Vagina (tissue), 2 donors: ENCODE measurements at regions not wholly inside any gene's neighbourhood (a gene's known extent, or its start where the extent isn't known, plus 50 kb on each side); places are given as distances from the start of the nearest gene placed in this dataset.

Experiments
- DNase-seq, 2 donors: peaks; one replicate each; pipeline ENCODE4 v3.0.0-alpha.2; 2017; ENCODE audit errors: extremely low spot score in 2 of 2
- H3K27ac ChIP-seq: fragments of 200-600 bp; sonication (generic); one replicate; pipeline ENCODE4 v1.5.1; 2019
- H3K27me3 ChIP-seq: fragments of 200-600 bp; sonication (generic); one replicate; pipeline ENCODE4 v1.5.1; 2019
- H3K36me3 ChIP-seq, 2 donors: fragments of 200-600 bp; sonication (generic); one replicate each; pipeline ENCODE4 v1.5.1; 2017 to 2019
- H3K4me1 ChIP-seq: fragments of 200-600 bp; sonication (generic); one replicate; pipeline ENCODE4 v1.5.1; 2019
- H3K4me3 ChIP-seq, 2 donors: fragments of 200-600 bp; sonication (generic); 1 replicate in 1 of 2; 2 replicates in 1 of 2; pipeline ENCODE4 v1.5.1; 2016 to 2019
- H3K9me3 ChIP-seq: fragments of 200-600 bp; sonication (generic); one replicate; pipeline ENCODE4 v1.5.1; 2019
- POLR2A ChIP-seq, 2 donors: fragments of 450-650 bp; IDR thresholded peaks; one replicate each; pipeline ENCODE4 v1.6.1; 2017; ENCODE audit warnings: antibody characterized with exemption in 2 of 2, mild to moderate bottlenecking in 2 of 2, moderate library complexity in 2 of 2
- POLR2AphosphoS5 ChIP-seq, 2 donors: sonication (generic); formaldehyde crosslinking; IDR thresholded peaks; one replicate each; pipeline ENCODE4 v1.9.0; 2017; ENCODE audit warnings: antibody characterized with exemption in 2 of 2, mild to moderate bottlenecking in 2 of 2, low read depth in 1 of 2; ENCODE audit not compliant: insufficient read depth in 1 of 2
- intact Hi-C: fragments of 100-400 bp; cut with DNase I; formaldehyde crosslinking; loops from one replicate; pipeline ENCODE4 v1.15.1; 2023
- TF ChIP-seq, protein P1 (sequence below), 3 experiments: fragments of 450-650 bp in 2 of 3; fragments of 200-600 bp in 1 of 3; sonication (generic) in 1 of 3; IDR thresholded peaks; one replicate each; pipeline ENCODE4 v1.5.1; 2017 to 2019; ENCODE audit warnings: antibody characterized with exemption in 3 of 3, mild to moderate bottlenecking in 2 of 3, moderate library complexity in 2 of 3

DNA sequence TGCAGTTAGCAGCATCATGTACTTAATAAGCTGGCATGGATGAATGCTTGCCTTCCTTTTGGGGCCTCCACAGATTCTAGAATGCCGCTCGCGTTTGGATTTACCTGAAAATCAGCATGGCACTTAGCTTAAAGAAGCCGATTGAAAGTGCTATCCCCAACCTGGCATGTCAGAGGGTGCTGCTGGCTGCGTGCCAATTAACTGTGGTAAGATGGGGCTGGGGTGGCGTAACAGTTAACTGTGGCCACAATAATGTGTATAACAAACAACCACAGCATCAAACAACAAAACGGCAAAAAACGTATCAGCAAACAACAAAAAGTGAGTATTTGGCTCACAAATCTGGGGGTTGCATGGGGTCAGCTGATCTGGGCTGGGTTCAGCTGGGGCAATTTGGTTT is 70.5 kb downstream of the CBLL2 start:
- intact Hi-C loops = no loop called here

GRCh38 chrX:22345884-22346283 is 73.2 kb downstream of the CBLL2 start:
- no peaks in the 10 kb centered on the region for H3K4me1 ChIP-seq
- H3K36me3 ChIP-seq = no peaks in the 10 kb centered on the region
- H3K27me3 ChIP-seq = no peaks in the 10 kb centered on the region
- intact Hi-C loops = no loop called here
- H3K27ac ChIP-seq = no peak overlapping the region
- no peaks in the 10 kb centered on the region for H3K9me3 ChIP-seq
- H3K4me3 ChIP-seq = no peak overlapping the region
- TF ChIP-seq POLR2AphosphoS5 (IDR thresholded peaks at IDR 0.05; ENCODE audit: insufficient read depth in 1 of 2, low read depth in 1 of 2) = no peak
- no peak for DNase-seq

More for the DNA sequence above, 70.5 kb downstream of the CBLL2 start:
- Histone ChIP-seq H3K27ac (no peak overlapping the region), H3K9me3 (no peaks in the 10 kb centered on the region), H3K27me3 (no peaks in the 10 kb centered on the region), H3K4me1 (no peaks in the 10 kb centered on the region), H3K4me3 (no peak overlapping the region), H3K36me3 (no peaks in the 10 kb centered on the region)
- TF ChIP-seq POLR2AphosphoS5 (IDR thresholded peaks at IDR 0.05; ENCODE audit: insufficient read depth in 1 of 2, low read depth in 1 of 2) (no peak), POLR2A (IDR thresholded peaks at IDR 0.05) (no peak)
- TF ChIP-seq, protein P1, sequence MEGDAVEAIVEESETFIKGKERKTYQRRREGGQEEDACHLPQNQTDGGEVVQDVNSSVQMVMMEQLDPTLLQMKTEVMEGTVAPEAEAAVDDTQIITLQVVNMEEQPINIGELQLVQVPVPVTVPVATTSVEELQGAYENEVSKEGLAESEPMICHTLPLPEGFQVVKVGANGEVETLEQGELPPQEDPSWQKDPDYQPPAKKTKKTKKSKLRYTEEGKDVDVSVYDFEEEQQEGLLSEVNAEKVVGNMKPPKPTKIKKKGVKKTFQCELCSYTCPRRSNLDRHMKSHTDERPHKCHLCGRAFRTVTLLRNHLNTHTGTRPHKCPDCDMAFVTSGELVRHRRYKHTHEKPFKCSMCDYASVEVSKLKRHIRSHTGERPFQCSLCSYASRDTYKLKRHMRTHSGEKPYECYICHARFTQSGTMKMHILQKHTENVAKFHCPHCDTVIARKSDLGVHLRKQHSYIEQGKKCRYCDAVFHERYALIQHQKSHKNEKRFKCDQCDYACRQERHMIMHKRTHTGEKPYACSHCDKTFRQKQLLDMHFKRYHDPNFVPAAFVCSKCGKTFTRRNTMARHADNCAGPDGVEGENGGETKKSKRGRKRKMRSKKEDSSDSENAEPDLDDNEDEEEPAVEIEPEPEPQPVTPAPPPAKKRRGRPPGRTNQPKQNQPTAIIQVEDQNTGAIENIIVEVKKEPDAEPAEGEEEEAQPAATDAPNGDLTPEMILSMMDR (IDR thresholded peaks at IDR 0.05) = no peak
- DNase-seq = no peak

DNA sequence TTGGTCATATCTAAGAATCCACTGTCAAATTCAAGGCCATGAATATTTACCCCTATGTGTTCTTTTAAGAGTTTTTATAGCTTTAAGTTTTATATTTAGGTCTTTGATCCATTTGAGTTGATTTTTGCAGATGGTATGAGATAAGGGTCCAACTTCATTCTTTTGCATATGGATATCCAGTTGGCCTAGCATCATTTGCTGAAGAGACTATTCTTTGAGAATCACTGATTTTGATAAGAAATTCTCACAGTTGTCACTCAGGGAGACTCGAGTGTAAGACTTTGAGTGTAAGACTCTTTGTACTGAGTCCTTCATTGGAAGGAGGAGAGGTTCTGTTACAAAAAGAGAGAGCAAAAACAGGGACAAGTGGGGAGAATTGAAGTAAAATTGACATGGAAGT is 74.8 kb downstream of the CBLL2 start:
- Histone ChIP-seq H3K4me3 (no peak overlapping the region), H3K9me3 (no peaks in the 10 kb centered on the region), H3K36me3 (no peaks in the 10 kb centered on the region), H3K4me1 (no peaks in the 10 kb centered on the region), H3K27me3 (no peaks in the 10 kb centered on the region), H3K27ac (no peak overlapping the region)
- intact Hi-C loops = no loop called here
- no peak for DNase-seq
- TF ChIP-seq, protein P1 (IDR thresholded peaks at IDR 0.05) = no peak
- TF ChIP-seq POLR2A (IDR thresholded peaks at IDR 0.05) = no peak
- no peak for TF ChIP-seq POLR2AphosphoS5 (IDR thresholded peaks at IDR 0.05; ENCODE audit: insufficient read depth in 1 of 2, low read depth in 1 of 2)

GRCh38 chrX:22349116-22349515 is 76.4 kb downstream of the CBLL2 start:
- Histone ChIP-seq H3K27me3 (no peaks in the 10 kb centered on the region), H3K36me3 (no peaks in the 10 kb centered on the region), H3K4me3 (no peak overlapping the region), H3K27ac (no peak overlapping the region), H3K9me3 (no peaks in the 10 kb centered on the region), H3K4me1 (no peaks in the 10 kb centered on the region)
- TF ChIP-seq POLR2AphosphoS5 (IDR thresholded peaks at IDR 0.05; ENCODE audit: insufficient read depth in 1 of 2, low read depth in 1 of 2) = no peak
- TF ChIP-seq, protein P1 (IDR thresholded peaks at IDR 0.05) = no peak
- TF ChIP-seq POLR2A (IDR thresholded peaks at IDR 0.05) = no peak
- DNase-seq = no peak
- intact Hi-C loops = no loop called here

GRCh38 chrX:22351076-22351475 is 78.4 kb downstream of the CBLL2 start:
- Histone ChIP-seq H3K27me3 (no peaks in the 10 kb centered on the region), H3K27ac (no peak overlapping the region), H3K9me3 (no peaks in the 10 kb centered on the region), H3K4me3 (no peak overlapping the region), H3K4me1 (no peaks in the 10 kb centered on the region), H3K36me3 (no peaks in the 10 kb centered on the region)
- intact Hi-C loops = no loop called here
- TF ChIP-seq POLR2AphosphoS5 (IDR thresholded peaks at IDR 0.05; ENCODE audit: insufficient read depth in 1 of 2, low read depth in 1 of 2) (no peak), POLR2A (IDR thresholded peaks at IDR 0.05) (no peak)
- TF ChIP-seq, protein P1 (IDR thresholded peaks at IDR 0.05) = no peak
- DNase-seq = no peak

GRCh38 chrX:22351966-22352365 is 79.3 kb downstream of the CBLL2 start:
- Histone ChIP-seq H3K27ac (no peak overlapping the region), H3K9me3 (no peaks in the 10 kb centered on the region), H3K36me3 (no peaks in the 10 kb centered on the region), H3K4me1 (no peaks in the 10 kb centered on the region), H3K4me3 (no peak overlapping the region), H3K27me3 (no peaks in the 10 kb centered on the region)
- DNase-seq = no peak
- intact Hi-C loops = no loop called here
- TF ChIP-seq POLR2AphosphoS5 (IDR thresholded peaks at IDR 0.05; ENCODE audit: insufficient read depth in 1 of 2, low read depth in 1 of 2) (no peak), POLR2A (IDR thresholded peaks at IDR 0.05) (no peak)
- TF ChIP-seq, protein P1 (IDR thresholded peaks at IDR 0.05) = no peak
